PC-9 (cell line): ENCODE measurements at regions not wholly inside any gene's neighbourhood (a gene's known extent, or its start where the extent isn't known, plus 50 kb on each side); places are given as distances from the start of the nearest gene placed in this dataset.

ENCODE experiments used
- BruUV-seq: library from RNA; stranded (reverse); fragments of 400-500 nt; replicated peaks from 2 replicates; lab custom pipeline; 2021; lab: Mats Ljungman, UMichigan
- CTCF ChIA-PET: fragments of 300-600 bp; sonication (Branson Sonifier 250); formaldehyde crosslinking; loops from one replicate; lab custom pipeline; 2022; ENCODE audit warnings: antibody characterized with exemption; lab: Charles Lee
- POLR2A ChIA-PET: fragments of 300-600 bp; sonication (Branson Sonifier 250); formaldehyde crosslinking; loops from one replicate; lab custom pipeline; 2022; ENCODE audit warnings: antibody characterized with exemption; ENCODE audit not compliant: unreplicated experiment; lab: Charles Lee
- DNase-seq, 2 experiments: peaks; one replicate each; pipeline versions ENCODE4 v3.0.0 to v3.0.0-alpha.2; 2015 to 2022; ENCODE audit warnings: mixed read lengths in 1 of 2
- H2AFZ ChIP-seq: fragments of 200-600 bp; sonication (generic); 2 replicates; pipeline ENCODE4 v1.8.1; 2017; ENCODE audit warnings: antibody characterized with exemption
- H3F3A ChIP-seq: fragments of 200-600 bp; sonication (generic); 2 replicates; pipeline ENCODE4 v1.8.1; 2017; ENCODE audit warnings: antibody characterized with exemption, mild to moderate bottlenecking, low read depth; ENCODE audit not compliant: insufficient read depth
- H3K27ac ChIP-seq: fragments of 200-600 bp; sonication (generic); 2 replicates; pipeline ENCODE4 v1.6.1; 2016; ENCODE audit warnings: mixed run types
- H3K27me3 ChIP-seq: fragments of 200-600 bp; sonication (generic); 2 replicates; pipeline ENCODE4 v1.6.1; 2016; ENCODE audit warnings: low read depth, mixed run types; ENCODE audit not compliant: insufficient read depth
- H3K36me3 ChIP-seq: fragments of 200-600 bp; sonication (generic); 2 replicates; pipeline ENCODE4 v1.6.1; 2016; ENCODE audit warnings: low read depth, mixed run types
- H3K4me1 ChIP-seq: fragments of 200-600 bp; sonication (generic); replicated peaks from 2 replicates; pipeline ENCODE4 v1.6.1; 2016; ENCODE audit warnings: mixed run types; ENCODE audit not compliant: insufficient read depth
- H3K4me2 ChIP-seq: fragments of 200-600 bp; sonication (generic); 2 replicates; pipeline ENCODE4 v1.6.1; 2017; ENCODE audit warnings: mixed run types
- H3K4me3 ChIP-seq: fragments of 200-600 bp; sonication (generic); 2 replicates; pipeline ENCODE4 v1.6.1; 2016; ENCODE audit warnings: mixed run types
- H3K79me2 ChIP-seq: fragments of 200-600 bp; sonication (generic); 2 replicates; pipeline ENCODE4 v1.6.1; 2017; ENCODE audit warnings: low read depth, mixed run types
- H3K9me2 ChIP-seq: fragments of 200-600 bp; sonication (generic); 2 replicates; pipeline ENCODE4 v1.8.1; 2017; ENCODE audit warnings: mild to moderate bottlenecking; ENCODE audit not compliant: insufficient read depth
- H3K9me3 ChIP-seq: fragments of 200-600 bp; sonication (generic); 2 replicates; pipeline ENCODE4 v1.8.1; 2016; ENCODE audit warnings: low read depth; ENCODE audit not compliant: insufficient read depth
- H4K20me1 ChIP-seq: fragments of 200-600 bp; sonication (generic); 2 replicates; pipeline ENCODE4 v1.8.1; 2017; ENCODE audit not compliant: insufficient read depth
- EZH2 ChIP-seq: fragments of 200-600 bp; sonication (generic); IDR thresholded peaks from 2 replicates; pipeline ENCODE4 v1.8.0; 2017; ENCODE audit warnings: antibody characterized with exemption, low read depth
- intact Hi-C: fragments of 100-400 bp; cut with micrococcal nuclease; formaldehyde crosslinking; loops from one replicate; pipeline ENCODE4 v1.10.0; 2022; ENCODE audit not compliant: unreplicated experiment
- TF ChIP-seq, protein P1 (sequence below): fragments of 200-600 bp; sonication (generic); conservative IDR thresholded peaks from 2 replicates; pipeline ENCODE4 v1.6.1; 2017; ENCODE audit warnings: mixed run types, antibody characterized with exemption, mild to moderate bottlenecking, moderate library complexity

DNA sequence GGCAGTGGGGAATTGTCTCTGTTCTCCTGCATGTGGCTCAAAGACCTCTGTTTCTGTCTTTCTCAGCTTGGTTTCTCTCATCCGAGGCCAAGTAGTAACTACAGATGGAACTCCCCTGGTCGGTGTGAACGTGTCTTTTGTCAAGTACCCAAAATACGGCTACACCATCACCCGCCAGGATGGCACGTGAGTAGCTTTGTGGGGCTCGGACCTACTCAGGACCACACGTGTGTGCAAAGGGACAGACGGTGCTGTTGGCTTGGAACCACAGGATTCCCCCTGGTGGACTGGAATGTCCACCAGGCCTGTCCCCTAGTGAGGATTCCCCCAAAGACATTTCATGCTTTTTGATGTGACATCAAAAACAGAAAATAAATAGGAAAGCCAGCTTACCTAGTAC is 96.3 kb upstream of the WWC1 start:
- H3K4me2 ChIP-seq: no peak overlapping the region
- no peak overlapping the region for H3K27ac ChIP-seq
- H3K4me3 ChIP-seq: no peak overlapping the region
- H3K27me3 ChIP-seq: peaks cover 90% of the 10 kb centered on the region
- H3K4me1 ChIP-seq: no peaks in the 10 kb centered on the region
- CTCF ChIA-PET: no interaction called here
- no peak for TF ChIP-seq EZH2
- TF ChIP-seq, protein P1, sequence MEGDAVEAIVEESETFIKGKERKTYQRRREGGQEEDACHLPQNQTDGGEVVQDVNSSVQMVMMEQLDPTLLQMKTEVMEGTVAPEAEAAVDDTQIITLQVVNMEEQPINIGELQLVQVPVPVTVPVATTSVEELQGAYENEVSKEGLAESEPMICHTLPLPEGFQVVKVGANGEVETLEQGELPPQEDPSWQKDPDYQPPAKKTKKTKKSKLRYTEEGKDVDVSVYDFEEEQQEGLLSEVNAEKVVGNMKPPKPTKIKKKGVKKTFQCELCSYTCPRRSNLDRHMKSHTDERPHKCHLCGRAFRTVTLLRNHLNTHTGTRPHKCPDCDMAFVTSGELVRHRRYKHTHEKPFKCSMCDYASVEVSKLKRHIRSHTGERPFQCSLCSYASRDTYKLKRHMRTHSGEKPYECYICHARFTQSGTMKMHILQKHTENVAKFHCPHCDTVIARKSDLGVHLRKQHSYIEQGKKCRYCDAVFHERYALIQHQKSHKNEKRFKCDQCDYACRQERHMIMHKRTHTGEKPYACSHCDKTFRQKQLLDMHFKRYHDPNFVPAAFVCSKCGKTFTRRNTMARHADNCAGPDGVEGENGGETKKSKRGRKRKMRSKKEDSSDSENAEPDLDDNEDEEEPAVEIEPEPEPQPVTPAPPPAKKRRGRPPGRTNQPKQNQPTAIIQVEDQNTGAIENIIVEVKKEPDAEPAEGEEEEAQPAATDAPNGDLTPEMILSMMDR: no peak
- no peaks in the 10 kb centered on the region for H3K9me2 ChIP-seq
- POLR2A ChIA-PET: no interaction called here
- no peak for DNase-seq
- no peaks in the 10 kb centered on the region for H3K36me3 ChIP-seq
- H3F3A ChIP-seq: no peaks in the 10 kb centered on the region
- intact Hi-C loops: no loop called here
- H4K20me1 ChIP-seq: no peaks in the 10 kb centered on the region
- no peaks in the 10 kb centered on the region for H3K79me2 ChIP-seq
- H2AFZ ChIP-seq: no peak overlapping the region
- H3K9me3 ChIP-seq: no peaks in the 10 kb centered on the region
- no TSS peak for BruUV-seq

DNA sequence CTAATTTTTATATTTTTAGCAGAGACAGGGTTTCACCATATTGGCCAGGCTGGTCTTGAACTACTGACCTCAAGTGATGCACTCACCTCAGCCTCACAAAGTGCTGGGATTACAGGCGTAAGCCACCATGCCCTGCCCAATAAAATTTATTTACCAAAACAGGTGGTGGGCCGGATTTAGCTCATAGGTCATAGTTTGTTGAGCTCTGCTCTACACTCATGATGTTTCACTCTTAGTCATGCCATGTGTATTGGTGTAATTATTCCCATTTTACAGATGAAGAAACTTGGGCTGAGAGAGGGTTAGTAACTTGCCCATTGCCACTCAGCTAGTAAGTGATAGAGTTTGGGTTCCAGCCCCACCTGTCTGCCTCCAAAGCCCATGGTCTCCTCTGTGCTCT is 93.1 kb upstream of the WWC1 start:
- Histone ChIP-seq H3K4me2 (no peak overlapping the region), H3K79me2 (no peaks in the 10 kb centered on the region), H3K9me3 (no peaks in the 10 kb centered on the region), H3K4me1 (no peaks in the 10 kb centered on the region), H3K4me3 (no peak overlapping the region), H4K20me1 (no peaks in the 10 kb centered on the region), H3K27ac (no peak overlapping the region), H3K27me3 (peaks cover 86% of the 10 kb centered on the region), H3K9me2 (no peaks in the 10 kb centered on the region), H3F3A (no peaks in the 10 kb centered on the region), H2AFZ (no peak overlapping the region), H3K36me3 (no peaks in the 10 kb centered on the region)
- POLR2A ChIA-PET: no interaction called here
- TF ChIP-seq, protein P1: no peak
- no peak for TF ChIP-seq EZH2
- CTCF ChIA-PET: no interaction called here
- intact Hi-C loops: no loop called here
- no peak for DNase-seq
- BruUV-seq: no TSS peak

DNA sequence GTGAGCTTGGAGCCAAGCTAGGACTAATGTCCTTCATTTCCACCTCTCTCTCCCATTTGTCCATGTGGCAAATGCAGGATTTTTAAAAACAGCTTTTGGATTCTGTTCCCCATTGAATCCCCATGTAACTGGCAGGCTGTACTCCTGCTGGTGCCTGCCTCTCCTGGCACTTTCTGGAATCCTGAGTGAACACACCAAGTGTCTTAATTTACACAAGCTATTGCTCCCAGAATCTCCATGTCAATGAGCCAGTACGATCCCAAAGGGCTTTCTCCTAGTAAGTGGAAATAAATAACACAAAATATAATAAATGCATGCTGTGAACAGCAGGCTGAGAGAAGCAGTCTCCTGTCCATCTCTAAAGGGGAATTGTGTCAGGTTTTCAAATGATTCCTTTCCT is 88.4 kb upstream of the WWC1 start:
- H3F3A ChIP-seq: no peaks in the 10 kb centered on the region
- no peak for TF ChIP-seq EZH2
- TF ChIP-seq, protein P1: no peak
- BruUV-seq: no TSS peak
- no peak overlapping the region for H3K27ac ChIP-seq
- DNase-seq: no peak
- CTCF ChIA-PET: no interaction called here
- H3K79me2 ChIP-seq: no peaks in the 10 kb centered on the region
- intact Hi-C loops: no loop called here
- no peak overlapping the region for H2AFZ ChIP-seq
- H3K4me3 ChIP-seq: no peak overlapping the region
- no peaks in the 10 kb centered on the region for H4K20me1 ChIP-seq
- peaks cover 84% of the 10 kb centered on the region for H3K27me3 ChIP-seq
- POLR2A ChIA-PET: no interaction called here
- no peaks in the 10 kb centered on the region for H3K9me3 ChIP-seq
- no peaks in the 10 kb centered on the region for H3K36me3 ChIP-seq
- no peaks in the 10 kb centered on the region for H3K9me2 ChIP-seq
- no peak overlapping the region for H3K4me2 ChIP-seq
- no peaks in the 10 kb centered on the region for H3K4me1 ChIP-seq
